Inflammatory macrophage treated with lipopolysaccharide for 1 hour (primary cell): ENCODE measurements at regions not wholly inside any gene's neighbourhood (a gene's known extent, or its start where the extent isn't known, plus 50 kb on each side); places are given as distances from the start of the nearest gene placed in this dataset.
"Not testable (repeated sequence)": the region's sequence is repeated elsewhere in the genome, so short reads cannot be mapped to it uniquely, and the experiment has no call there.

Source experiments
- DNase-seq, 2 donors: peaks; one replicate each; pipeline ENCODE4 v3.0.0-alpha.2; 2020 to 2022

GRCh38 chr1:2851918-2852317, 50.4 kb upstream of the TTC34 start:
- not testable (repeated sequence) for DNase-seq

GRCh38 chr1:2853711-2854110, 52.2 kb upstream of the TTC34 start:
- no peak for DNase-seq

DNA sequence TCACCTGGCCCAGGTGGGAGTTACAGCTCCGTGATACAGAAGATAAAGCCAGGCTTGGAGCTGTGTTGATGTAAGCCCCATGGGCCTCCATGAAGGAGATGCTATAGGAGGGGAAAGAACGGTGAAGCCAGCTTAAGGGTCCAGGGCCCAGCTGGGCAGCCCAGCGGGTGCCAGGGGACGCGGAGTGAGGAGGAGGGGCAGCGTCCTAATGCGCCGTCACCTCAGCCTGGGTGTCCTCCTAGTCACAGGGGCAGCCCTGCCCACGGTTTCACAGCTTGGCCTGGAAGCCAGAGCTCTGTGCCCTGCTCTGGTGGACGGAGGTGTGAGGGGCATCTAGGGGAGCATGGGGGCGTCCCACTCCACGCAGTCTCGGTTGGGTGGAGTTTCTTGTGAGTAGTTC, 52.7 kb upstream of the TTC34 start:
- DNase-seq: no peak

DNA sequence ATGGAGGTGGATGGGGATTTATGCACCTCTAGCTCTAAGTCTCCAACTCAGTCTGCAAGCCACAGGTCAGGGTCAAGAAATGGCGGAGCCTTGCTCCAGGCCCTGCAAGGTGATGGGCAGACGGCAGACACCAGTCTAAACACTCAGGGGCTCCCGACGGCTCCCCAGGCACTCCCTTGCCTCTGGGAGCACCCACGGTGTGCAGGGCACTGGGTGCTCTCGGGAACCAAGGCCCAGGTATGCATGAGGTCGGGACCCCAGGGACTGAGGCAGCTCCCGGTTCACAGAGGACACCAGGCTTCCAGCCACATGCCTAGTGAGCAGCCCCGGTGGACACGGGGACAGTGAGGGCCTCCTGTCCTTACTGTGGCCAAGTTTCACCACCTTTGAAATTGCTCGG, 53.1 kb upstream of the TTC34 start:
- no peak for DNase-seq

DNA sequence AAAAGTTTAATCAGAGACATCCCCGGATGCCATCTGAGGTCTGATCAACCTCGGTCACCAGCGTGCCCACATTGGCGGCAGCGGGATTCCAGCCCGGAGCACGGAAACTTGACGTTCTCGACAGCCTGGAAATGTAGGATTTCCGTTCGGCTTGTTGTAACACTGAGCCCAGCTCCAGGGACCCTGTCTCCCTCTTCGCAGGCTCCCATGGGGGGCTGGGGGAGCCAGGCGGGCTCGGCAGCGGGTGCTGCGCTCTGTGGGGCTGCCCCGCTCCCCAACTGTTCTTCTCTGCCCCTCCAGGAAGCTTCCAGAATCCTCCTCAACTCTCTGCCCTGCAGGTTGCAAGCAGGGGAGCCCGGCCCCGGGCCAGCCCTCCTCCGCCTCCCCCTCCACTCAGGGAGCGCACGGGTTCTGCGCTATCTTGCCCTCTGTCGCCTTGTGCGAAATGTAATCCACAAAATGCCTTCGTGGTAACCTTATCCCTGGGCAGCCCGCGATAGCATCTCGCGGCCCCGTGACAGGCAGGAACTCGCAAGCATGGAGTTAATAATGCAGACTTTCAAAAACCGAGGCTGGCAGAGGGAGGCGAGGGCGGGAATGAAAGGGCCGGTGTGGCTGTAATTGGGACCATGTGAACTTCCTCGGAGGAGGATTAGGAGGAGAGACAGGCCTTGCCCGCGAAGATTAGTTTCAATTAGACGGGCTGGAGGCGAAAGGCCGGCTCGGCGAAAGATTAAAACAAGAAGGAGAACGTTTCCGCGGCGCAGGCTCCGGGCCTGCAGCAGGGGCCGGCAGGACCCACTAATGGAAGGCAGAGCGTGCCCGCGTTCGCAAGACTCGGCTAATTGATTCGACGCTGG, 53.9 kb upstream of the TTC34 start:
- no peak for DNase-seq

GRCh38 chr1:2856066-2856390, 54.5 kb upstream of the TTC34 start:
- no peak for DNase-seq

- DNase-seq: no peak
Measured at GRCh38 chr1:2856676-2857375, 55.3 kb upstream of the TTC34 start.

DNA sequence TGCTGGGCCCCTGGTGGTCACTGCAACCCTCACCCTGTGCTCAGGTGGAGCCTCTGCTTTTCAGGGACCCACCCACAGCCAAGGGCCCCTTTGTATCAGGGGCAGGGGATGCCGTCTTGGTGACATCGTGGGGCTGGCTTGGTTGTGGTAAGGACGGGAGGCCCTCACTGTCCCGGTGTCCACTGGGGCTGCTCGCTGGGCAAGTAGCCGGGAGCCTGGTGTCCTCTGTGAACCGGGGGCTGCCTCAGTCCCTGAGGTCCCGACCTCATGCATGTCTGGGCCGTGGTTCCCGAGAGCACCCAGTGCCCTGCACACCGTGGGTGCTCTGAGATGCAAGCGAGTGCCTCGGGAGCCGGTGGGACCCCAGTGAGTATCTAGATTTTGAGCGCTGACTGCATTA, 56.0 kb upstream of the TTC34 start:
- no peak for DNase-seq

DNA sequence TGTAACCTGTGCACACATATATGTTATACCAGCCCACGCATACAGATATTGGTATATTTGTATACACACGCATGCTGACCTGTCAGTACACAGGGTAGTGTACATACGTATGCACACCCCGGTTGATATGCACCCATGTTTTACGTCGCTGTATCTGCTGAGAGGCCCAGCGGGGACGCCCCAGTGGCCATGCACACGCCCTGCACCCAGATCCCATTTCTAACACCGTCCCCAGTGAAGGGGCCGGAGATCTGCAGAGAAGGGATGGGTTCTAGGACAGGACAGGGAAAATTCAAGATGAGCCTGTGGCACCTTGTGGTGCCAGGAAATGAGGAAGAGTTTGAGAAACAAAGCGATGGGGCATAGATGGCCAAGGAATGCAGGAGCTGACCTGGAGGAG, 57.2 kb upstream of the TTC34 start:
- no peak for DNase-seq

- no peak for DNase-seq
Measured at GRCh38 chr1:2859219-2859880, 57.9 kb upstream of the TTC34 start.

DNA sequence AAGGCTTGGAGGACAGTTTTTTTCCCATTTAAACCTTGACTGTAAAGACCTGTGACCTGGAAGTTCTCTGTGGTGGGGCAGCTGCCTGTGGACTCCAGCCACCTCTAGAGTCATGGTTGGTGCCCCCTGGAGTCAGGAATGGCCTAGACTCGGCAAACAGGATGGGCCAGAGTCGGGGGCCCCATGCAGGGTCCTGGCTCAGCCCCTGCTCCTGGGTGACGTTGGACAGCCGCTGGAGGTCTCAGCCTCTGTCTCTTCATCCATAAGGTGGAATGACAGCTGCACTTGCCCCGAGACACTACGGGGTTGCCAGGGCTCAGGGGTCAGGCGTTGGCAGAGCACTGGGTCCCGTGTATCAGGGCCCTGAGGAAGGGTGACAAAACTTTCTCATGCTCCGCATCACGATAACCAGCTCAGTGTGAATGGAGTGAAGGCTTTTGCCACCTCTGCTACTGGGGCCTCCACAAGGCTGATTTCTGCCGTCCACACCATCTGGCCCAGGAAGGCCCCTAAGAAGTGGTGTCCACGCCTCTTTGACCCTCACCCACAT, 58.5 kb upstream of the TTC34 start:
- DNase-seq: no peak

DNA sequence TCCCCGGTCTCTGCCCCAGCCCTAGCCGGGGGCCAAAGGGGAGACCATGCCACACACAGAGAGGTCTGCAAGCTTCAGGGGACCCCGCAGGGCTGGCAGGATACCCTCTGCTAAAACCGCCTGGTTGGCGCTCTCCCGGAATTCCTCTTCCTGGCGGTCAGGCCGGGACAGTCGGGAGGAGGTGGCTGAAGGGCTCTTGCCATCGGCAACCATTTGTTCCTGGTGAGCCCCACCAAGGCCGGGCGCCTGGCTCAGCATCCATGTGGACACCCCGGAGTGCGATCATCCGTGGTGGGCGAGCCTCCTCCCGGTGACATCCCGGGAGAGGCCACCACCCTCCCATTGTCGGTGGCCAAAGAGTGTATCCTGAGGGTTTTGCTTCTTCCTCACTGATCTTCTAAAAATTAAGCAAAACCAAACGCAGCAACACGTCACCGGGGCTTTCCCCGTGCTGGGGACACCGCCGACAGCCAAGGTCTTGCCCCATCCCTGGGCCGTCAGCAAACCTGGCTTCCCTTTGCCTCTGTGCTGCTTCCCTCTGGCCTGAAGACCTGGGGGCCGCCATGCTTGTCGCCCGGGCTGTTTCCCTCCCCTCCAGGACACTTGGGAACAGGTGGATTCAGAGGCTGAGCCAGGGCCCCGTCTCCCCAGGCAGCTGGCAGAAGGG, 59.1 kb upstream of the TTC34 start:
- DNase-seq: no peak

DNA sequence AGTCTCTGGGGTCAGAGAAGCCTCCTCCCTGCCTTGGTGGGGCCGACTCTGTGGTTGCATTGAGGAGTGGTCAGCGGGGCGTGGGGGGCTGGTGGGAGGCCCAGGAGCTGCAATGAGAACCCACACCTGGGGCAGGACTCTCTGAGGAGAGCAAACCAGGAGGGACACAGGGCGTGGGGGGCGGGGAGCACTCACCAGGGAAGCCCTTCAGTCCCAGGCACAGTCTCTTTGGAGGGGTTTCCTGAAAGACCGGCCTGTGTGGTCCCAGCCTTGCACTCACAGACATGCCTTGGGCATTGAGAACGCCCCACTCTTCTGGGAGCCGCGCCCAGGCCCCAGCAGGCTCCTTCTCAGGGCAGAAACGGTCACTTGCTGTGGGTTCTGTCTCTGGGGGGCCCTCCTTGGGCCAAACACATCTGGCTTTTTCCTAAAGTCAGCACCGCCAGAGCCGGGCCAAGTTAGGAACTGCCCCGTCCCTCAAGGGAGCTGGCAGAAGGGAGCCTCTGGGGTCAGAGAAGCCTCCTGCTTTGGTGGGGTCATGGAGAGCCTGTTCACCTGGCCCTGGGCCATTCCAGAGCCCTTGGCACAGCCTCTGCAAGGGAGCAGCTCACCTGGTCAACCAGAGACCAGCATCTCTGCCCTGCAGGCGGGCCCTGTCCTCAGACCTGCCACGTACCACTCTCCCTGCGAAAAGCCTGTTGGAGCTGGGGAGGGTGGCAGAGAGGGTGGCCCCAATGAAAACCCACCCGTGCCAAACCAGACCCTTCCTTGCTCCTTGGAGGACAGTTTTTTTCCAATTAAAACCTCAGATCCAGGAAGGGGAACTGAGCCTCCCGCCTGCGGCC, 59.9 kb upstream of the TTC34 start:
- no peak for DNase-seq

- no peak for DNase-seq
Measured at GRCh38 chr1:2861988-2862813, 60.7 kb upstream of the TTC34 start.

DNA sequence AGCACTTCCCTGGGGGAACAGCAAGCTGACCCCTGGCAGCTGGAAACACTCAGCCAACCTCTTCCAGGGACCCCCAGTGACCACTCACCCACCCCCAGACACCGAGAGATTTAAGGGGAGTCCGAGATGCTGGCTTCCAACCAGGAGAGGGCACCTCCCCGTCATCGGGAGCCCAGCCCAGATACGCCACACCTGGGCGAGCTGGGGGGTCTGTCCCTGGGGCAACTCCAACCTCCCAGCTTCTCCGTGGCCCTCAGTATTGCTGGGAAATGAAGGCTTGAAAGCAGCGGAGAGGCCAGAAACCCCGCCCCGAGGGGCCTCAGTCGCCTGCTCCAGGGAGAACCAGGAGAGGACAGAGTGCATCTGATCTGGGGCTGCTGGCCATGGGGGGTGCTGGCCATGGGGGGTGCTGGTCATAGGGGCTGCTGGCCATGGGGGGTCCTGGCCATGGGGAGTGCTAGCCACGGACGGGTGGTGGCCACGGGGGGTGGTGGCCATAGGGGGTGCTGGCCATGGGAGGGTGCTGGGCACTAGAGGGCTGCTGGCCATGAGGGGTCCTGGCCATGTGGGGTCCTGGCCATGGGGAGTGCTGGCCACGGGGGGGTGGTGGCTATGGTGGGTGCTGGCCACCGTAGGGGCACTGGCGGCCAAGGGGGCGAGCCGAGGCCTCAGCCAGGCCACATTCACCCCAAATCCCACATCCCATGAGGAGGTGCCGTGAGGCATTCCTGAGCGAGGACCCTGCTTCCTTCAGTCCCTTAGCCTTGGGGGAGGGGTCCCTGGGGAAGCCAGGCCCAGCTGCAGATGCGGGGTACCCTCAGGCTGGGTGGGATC, 61.5 kb upstream of the TTC34 start:
- no peak for DNase-seq

DNA sequence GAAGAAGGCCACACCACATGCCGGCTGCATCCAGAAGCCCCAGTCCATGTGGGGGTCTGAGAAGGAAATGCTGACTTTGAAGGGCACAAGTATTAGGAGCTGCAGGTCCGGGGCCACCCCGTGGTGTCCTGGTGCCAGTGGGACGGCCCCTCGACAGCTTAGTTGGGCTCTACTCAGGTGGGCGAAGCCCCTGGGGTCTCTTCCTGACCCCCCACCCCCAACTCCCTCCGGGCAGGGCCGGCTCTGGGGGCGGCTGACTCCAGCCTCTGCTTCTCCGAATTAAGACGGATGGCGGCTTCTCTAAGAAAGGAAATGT, 62.1 kb upstream of the TTC34 start:
- no peak for DNase-seq

- no peak for DNase-seq
Measured at GRCh38 chr1:2864203-2864905, 62.9 kb upstream of the TTC34 start.

DNA sequence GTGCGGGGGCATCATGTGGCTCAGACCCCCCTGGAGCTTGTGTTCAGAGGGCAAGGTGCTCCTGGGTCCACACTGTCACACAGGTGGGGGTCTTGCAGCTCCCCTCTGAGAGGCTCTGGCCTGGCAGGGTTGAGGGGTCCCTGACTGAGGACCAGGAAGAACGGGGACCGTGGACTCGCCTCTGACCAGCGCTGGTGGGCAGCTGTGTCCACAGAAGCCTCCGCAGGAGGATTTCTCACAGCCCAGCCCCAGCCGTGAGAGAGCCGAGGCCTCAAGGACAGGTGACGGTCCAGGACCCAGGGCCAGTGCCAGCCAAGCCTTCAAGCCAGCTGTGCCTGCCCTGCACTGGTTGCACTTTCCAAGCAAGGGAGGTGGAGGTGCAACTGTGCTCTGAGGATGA, 63.5 kb upstream of the TTC34 start:
- no peak for DNase-seq

GRCh38 chr1:2865571-2866421, 64.3 kb upstream of the TTC34 start:
- no peak for DNase-seq
